ENCODE measurements at regions not wholly inside any gene's neighbourhood (a gene's known extent, or its start where the extent isn't known, plus 50 kb on each side); places are given as distances from the start of the nearest gene placed in this dataset.
"Not testable (repeated sequence)": the region's sequence is repeated elsewhere in the genome, so short reads cannot be mapped to it uniquely, and the experiment has no call there.

DNA sequence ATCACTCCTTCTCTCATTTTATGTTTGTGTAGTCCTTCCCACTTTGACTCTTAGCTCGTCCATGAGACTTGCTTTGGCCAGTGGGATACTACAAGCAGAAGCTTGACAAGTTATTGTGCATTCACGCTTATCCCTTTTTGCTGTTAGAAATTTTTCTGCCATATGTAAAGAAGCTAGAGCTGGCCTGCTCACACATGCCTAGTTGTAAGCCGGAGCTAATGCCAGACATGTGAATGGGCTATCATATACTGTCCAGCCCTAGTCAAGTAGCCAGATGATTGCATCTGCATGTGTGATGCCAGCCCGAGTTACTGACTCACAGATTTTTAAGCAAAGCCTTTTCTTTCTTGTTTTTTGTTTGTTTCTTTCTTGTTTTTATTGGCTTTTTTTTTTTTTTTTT lies 460.7 kb downstream of the TDRD3 start:
- Histone ChIP-seq H3K36me3 (ENCODE audit: insufficient read depth, low read length) (no peaks in the 10 kb centered on the region), H2AFZ (ENCODE audit: low read length, unreplicated experiment) (no peak overlapping the region), H3K27ac (ENCODE audit: low read depth, low read length) (no peak overlapping the region), H3K27me3 (ENCODE audit: insufficient read depth, low read length) (no peaks in the 10 kb centered on the region), H3K79me2 (ENCODE audit: control insufficient read depth, insufficient read depth, low read length, unreplicated experiment) (no peaks in the 10 kb centered on the region), H3K4me3 (ENCODE audit: low read depth, low read length) (no peak overlapping the region), H3K4me1 (ENCODE audit: control insufficient read depth, insufficient read depth, low read length, unreplicated experiment) (no peaks in the 10 kb centered on the region)

DNA sequence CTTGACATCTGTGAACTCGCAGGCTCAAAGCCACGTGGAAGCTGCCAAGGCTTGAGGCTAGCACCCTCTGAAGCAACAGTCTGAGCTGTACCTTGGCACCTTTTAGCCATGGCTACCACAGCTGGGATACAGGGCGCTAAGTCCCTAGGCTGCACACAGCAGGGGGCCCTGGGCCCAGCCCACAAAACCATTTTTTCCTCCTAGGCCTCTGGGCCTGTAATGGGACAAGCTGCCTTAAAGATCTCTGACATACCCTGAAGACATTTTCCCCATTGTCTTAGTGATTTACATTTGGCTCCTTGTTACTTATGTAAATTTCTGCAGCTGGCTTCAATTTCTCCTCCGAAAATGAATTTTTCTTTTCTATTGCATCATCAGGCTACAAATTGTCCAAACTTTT lies 455.9 kb downstream of the TDRD3 start:
- Histone ChIP-seq H2AFZ (ENCODE audit: low read length, unreplicated experiment) (no peak overlapping the region), H3K4me1 (ENCODE audit: control insufficient read depth, insufficient read depth, low read length, unreplicated experiment) (no peaks in the 10 kb centered on the region), H3K27ac (ENCODE audit: low read depth, low read length) (no peak overlapping the region), H3K36me3 (ENCODE audit: insufficient read depth, low read length) (no peaks in the 10 kb centered on the region), H3K79me2 (ENCODE audit: control insufficient read depth, insufficient read depth, low read length, unreplicated experiment) (no peaks in the 10 kb centered on the region), H3K4me3 (ENCODE audit: low read depth, low read length) (no peak overlapping the region), H3K27me3 (ENCODE audit: insufficient read depth, low read length) (no peaks in the 10 kb centered on the region)

DNA sequence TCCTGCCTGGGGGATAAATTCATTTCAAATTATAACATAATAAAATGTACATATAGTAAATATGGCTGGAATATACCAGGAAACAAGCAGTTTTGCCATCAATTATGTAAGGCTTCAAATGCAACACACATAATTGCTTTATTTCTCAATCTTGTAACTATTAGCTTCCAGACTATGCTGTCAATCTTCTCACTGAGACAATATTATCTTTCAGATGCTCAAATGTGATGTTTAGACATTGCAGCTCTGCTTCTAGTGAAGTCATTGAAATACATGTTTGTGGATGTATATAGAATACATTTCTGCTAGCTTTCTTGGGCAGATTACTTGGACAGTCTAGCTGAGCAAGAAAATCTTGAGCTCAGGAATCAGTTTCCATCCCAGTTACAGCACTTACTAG lies 454.4 kb downstream of the TDRD3 start:
- H2AFZ ChIP-seq (ENCODE audit: low read length, unreplicated experiment), result no peak overlapping the region
- no peak overlapping the region for H3K27ac ChIP-seq (ENCODE audit: low read depth, low read length)
- no peaks in the 10 kb centered on the region for H3K4me1 ChIP-seq (ENCODE audit: control insufficient read depth, insufficient read depth, low read length, unreplicated experiment)
- no peaks in the 10 kb centered on the region for H3K79me2 ChIP-seq (ENCODE audit: control insufficient read depth, insufficient read depth, low read length, unreplicated experiment)
- H3K4me3 ChIP-seq (ENCODE audit: low read depth, low read length), result no peak overlapping the region
- no peaks in the 10 kb centered on the region for H3K27me3 ChIP-seq (ENCODE audit: insufficient read depth, low read length)
- no peaks in the 10 kb centered on the region for H3K36me3 ChIP-seq (ENCODE audit: insufficient read depth, low read length)

DNA sequence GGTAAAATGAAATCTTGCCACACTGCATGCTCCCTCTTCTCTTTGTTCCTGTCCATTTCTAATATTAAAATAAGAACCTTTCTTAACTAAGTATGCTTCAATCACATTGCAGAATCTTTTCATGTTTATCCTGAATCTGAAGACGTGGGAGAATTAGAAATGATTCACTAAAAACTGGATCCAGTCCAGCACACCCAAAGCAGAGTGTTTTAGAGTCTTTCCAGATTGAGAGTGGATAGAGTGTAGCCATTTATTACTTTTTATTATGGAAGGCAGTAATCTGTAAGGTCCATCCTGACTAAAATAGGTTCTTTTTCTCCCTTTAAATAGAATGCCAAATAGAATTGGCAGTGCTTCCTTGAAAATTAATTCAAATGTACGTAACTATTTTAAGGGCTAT lies 453.5 kb downstream of the TDRD3 start:
- no peaks in the 10 kb centered on the region for H3K4me1 ChIP-seq (ENCODE audit: control insufficient read depth, insufficient read depth, low read length, unreplicated experiment)
- H3K79me2 ChIP-seq (ENCODE audit: control insufficient read depth, insufficient read depth, low read length, unreplicated experiment), result no peaks in the 10 kb centered on the region
- H3K27me3 ChIP-seq (ENCODE audit: insufficient read depth, low read length), result no peaks in the 10 kb centered on the region
- H2AFZ ChIP-seq (ENCODE audit: low read length, unreplicated experiment), result no peak overlapping the region
- H3K27ac ChIP-seq (ENCODE audit: low read depth, low read length), result no peak overlapping the region
- no peaks in the 10 kb centered on the region for H3K36me3 ChIP-seq (ENCODE audit: insufficient read depth, low read length)
- H3K4me3 ChIP-seq (ENCODE audit: low read depth, low read length), result no peak overlapping the region

DNA sequence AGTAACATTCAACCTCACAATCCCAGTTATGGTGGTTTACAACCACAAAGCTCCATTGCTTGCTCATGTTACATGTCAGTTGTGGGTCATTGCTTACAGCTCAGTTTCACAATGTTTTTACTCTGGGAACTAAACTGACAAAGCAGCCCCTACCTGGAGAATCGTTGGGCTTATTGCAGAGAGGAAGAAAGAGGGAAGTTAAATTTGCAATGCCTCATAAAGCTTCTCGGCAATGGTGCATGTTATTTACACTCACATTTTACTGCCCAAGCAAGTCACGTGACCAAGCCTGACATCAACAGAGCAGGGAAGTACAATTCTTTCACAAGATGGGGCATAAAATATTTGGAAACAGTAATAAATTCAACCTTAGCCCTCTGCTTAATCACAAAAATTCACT lies 441.6 kb downstream of the TDRD3 start:
- Histone ChIP-seq H2AFZ (ENCODE audit: low read length, unreplicated experiment) (no peak overlapping the region), H3K4me3 (ENCODE audit: low read depth, low read length) (no peak overlapping the region), H3K36me3 (ENCODE audit: insufficient read depth, low read length) (no peaks in the 10 kb centered on the region), H3K27ac (ENCODE audit: low read depth, low read length) (no peak overlapping the region), H3K27me3 (ENCODE audit: insufficient read depth, low read length) (no peaks in the 10 kb centered on the region), H3K4me1 (ENCODE audit: control insufficient read depth, insufficient read depth, low read length, unreplicated experiment) (no peaks in the 10 kb centered on the region), H3K79me2 (ENCODE audit: control insufficient read depth, insufficient read depth, low read length, unreplicated experiment) (no peaks in the 10 kb centered on the region)

DNA sequence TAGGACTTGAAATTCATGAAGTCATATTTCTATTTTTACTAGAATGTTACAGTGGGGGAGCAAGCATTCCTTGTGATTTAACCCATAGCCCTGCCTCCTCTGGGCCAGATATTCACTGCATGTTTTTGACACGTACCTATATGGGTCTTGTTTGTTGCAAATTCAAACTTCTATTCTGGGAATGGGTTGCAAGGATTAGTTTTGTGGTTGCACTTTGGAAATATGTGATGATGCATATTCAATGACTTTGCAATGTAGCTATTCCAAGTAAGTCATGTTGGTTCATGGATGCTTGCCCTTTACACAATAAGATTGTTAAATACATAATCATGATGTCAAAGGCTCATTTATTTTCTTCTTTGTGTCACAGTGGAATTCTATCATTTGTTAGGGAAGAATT lies 440.8 kb downstream of the TDRD3 start:
- Histone ChIP-seq H3K27ac (ENCODE audit: low read depth, low read length) (no peak overlapping the region), H2AFZ (ENCODE audit: low read length, unreplicated experiment) (no peak overlapping the region), H3K4me3 (ENCODE audit: low read depth, low read length) (no peak overlapping the region), H3K4me1 (ENCODE audit: control insufficient read depth, insufficient read depth, low read length, unreplicated experiment) (no peaks in the 10 kb centered on the region), H3K27me3 (ENCODE audit: insufficient read depth, low read length) (no peaks in the 10 kb centered on the region), H3K79me2 (ENCODE audit: control insufficient read depth, insufficient read depth, low read length, unreplicated experiment) (no peaks in the 10 kb centered on the region), H3K36me3 (ENCODE audit: insufficient read depth, low read length) (no peaks in the 10 kb centered on the region)

DNA sequence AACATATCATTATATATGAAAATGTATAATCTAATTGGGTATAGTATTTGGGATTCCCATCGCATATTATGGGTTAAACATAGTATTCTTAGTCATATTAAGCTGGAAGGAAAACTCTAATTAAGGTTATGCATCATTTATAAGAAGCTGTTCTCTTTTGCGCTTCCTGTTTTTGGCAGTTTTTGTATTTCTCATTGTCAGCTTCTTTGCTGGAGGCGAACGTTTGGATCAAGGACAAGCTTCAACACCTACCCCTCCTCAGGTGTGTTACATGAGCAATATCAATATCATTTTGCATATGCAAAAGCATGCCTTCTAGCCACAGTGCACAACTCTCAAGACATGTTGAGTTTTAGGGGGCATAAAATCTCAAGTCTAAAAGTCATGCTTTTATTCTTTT lies 439.8 kb downstream of the TDRD3 start:
- H3K36me3 ChIP-seq (ENCODE audit: insufficient read depth, low read length), result no peaks in the 10 kb centered on the region
- no peak overlapping the region for H3K27ac ChIP-seq (ENCODE audit: low read depth, low read length)
- H2AFZ ChIP-seq (ENCODE audit: low read length, unreplicated experiment), result no peak overlapping the region
- no peak overlapping the region for H3K4me3 ChIP-seq (ENCODE audit: low read depth, low read length)
- H3K79me2 ChIP-seq (ENCODE audit: control insufficient read depth, insufficient read depth, low read length, unreplicated experiment), result no peaks in the 10 kb centered on the region
- no peaks in the 10 kb centered on the region for H3K4me1 ChIP-seq (ENCODE audit: control insufficient read depth, insufficient read depth, low read length, unreplicated experiment)
- H3K27me3 ChIP-seq (ENCODE audit: insufficient read depth, low read length), result no peaks in the 10 kb centered on the region

DNA sequence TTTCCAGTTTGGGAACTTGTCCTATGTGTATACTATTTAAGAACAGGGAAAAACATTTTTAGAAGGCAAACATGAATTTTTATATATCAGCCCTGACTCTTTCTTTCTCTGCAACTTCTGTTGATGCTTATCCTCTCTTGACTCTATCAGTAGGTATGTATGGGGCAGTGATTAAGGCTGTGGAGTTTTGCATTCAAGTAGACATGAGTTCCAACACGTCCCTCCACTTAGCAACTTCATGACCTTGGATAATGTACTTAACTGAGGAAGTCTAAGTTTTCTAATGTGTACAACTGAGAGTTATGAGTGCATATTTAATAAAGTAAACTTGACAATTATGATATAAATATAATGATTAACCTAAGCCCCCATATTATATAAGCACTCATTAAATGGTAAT lies 414.6 kb downstream of the TDRD3 start:
- H3K27ac ChIP-seq (ENCODE audit: low read depth, low read length), result no peak overlapping the region
- no peaks in the 10 kb centered on the region for H3K36me3 ChIP-seq (ENCODE audit: insufficient read depth, low read length)
- no peaks in the 10 kb centered on the region for H3K79me2 ChIP-seq (ENCODE audit: control insufficient read depth, insufficient read depth, low read length, unreplicated experiment)
- H3K4me3 ChIP-seq (ENCODE audit: low read depth, low read length), result no peak overlapping the region
- H3K4me1 ChIP-seq (ENCODE audit: control insufficient read depth, insufficient read depth, low read length, unreplicated experiment), result no peaks in the 10 kb centered on the region
- H2AFZ ChIP-seq (ENCODE audit: low read length, unreplicated experiment), result no peak overlapping the region
- H3K27me3 ChIP-seq (ENCODE audit: insufficient read depth, low read length), result no peaks in the 10 kb centered on the region

DNA sequence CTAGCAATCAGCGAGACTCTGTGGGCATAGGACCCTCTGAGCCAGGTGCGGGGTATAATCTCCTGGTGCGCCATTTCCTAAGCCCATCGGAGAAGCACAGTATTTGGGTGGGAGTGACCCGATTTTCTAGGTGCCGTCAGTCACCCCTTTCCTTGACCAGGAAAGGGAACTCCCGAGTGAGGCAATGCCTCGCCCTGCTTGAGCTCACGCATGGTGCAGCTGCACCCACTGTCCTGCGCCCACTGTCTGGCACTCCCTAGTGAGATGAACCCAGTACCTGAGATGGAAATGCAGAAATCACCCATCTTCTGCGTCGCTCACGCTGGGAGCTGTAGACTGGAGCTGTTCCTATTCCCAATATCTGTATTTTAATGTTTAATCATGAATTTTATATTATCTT lies 408.6 kb downstream of the TDRD3 start:
- H3K27ac ChIP-seq (ENCODE audit: low read depth, low read length); H3K79me2 ChIP-seq (ENCODE audit: control insufficient read depth, insufficient read depth, low read length, unreplicated experiment); H3K4me1 ChIP-seq (ENCODE audit: control insufficient read depth, insufficient read depth, low read length, unreplicated experiment); H3K36me3 ChIP-seq (ENCODE audit: insufficient read depth, low read length); H3K4me3 ChIP-seq (ENCODE audit: low read depth, low read length); H3K27me3 ChIP-seq (ENCODE audit: insufficient read depth, low read length); H2AFZ ChIP-seq (ENCODE audit: low read length, unreplicated experiment): not testable (repeated sequence)

DNA sequence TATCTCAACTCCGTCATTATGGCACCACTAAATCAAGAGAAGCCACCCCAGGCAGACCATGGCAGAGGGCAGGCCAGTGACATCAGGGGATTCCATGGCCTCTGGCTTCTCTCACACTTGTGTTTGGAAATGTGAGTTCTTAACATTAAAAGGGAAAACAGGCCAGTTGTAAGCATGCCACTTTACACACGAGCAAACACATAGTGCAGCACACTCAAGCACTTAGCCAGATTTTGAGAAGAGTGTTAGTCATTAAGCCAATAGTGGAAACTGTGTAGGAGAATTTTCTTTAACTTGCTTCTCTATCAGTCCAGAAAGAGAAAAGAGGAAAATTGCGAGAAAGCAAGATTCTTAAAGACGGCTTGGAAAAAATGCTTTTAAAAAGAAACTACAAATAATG lies 401.5 kb downstream of the TDRD3 start:
- Histone ChIP-seq H3K27ac (ENCODE audit: low read depth, low read length) (no peak overlapping the region), H2AFZ (ENCODE audit: low read length, unreplicated experiment) (no peak overlapping the region), H3K4me3 (ENCODE audit: low read depth, low read length) (no peak overlapping the region), H3K4me1 (ENCODE audit: control insufficient read depth, insufficient read depth, low read length, unreplicated experiment) (no peaks in the 10 kb centered on the region), H3K36me3 (ENCODE audit: insufficient read depth, low read length) (no peaks in the 10 kb centered on the region), H3K27me3 (ENCODE audit: insufficient read depth, low read length) (no peaks in the 10 kb centered on the region), H3K79me2 (ENCODE audit: control insufficient read depth, insufficient read depth, low read length, unreplicated experiment) (no peaks in the 10 kb centered on the region)

DNA sequence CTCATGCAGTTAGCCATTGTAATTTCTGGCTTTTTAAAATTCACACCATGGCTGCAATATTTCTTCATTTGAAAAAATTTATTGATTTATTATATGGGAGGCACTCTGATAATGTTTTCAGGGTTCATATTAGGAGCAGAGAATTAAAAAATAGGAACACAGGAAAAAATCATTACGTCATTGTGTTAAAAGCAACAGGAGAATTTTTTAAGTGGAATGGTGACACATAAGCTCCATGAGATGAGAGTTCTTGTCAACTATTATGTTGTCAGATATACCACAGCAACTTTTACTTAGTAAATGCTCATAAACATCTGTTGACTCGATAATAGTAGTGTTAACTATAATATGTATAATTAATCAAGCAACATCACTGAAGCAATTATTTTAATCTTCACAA lies 400.1 kb downstream of the TDRD3 start:
- Histone ChIP-seq H3K36me3 (ENCODE audit: insufficient read depth, low read length) (no peaks in the 10 kb centered on the region), H3K4me3 (ENCODE audit: low read depth, low read length) (no peak overlapping the region), H3K4me1 (ENCODE audit: control insufficient read depth, insufficient read depth, low read length, unreplicated experiment) (no peaks in the 10 kb centered on the region), H3K27ac (ENCODE audit: low read depth, low read length) (no peak overlapping the region), H3K27me3 (ENCODE audit: insufficient read depth, low read length) (no peaks in the 10 kb centered on the region), H2AFZ (ENCODE audit: low read length, unreplicated experiment) (no peak overlapping the region), H3K79me2 (ENCODE audit: control insufficient read depth, insufficient read depth, low read length, unreplicated experiment) (no peaks in the 10 kb centered on the region)

DNA sequence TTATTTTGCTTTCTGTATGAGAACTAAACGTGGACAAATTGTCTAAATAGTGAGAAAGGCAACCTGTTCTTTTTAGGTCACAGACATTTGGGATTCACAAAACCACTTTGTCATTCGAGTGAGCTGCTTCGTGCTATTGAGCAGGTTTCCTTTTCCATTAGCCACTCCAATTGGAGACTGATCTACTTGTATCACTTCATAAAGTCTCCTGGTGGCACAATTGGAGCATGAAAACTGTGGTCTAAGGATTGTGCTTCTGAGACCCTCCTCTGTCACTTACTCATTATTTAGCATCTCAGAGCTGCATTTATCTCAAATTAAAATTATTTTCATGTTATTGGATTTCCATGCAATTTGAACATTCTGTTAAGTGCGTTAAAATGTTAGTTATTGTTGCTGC lies 397.7 kb downstream of the TDRD3 start:
- H3K4me1 ChIP-seq (ENCODE audit: control insufficient read depth, insufficient read depth, low read length, unreplicated experiment), result no peaks in the 10 kb centered on the region
- no peak overlapping the region for H3K27ac ChIP-seq (ENCODE audit: low read depth, low read length)
- H3K36me3 ChIP-seq (ENCODE audit: insufficient read depth, low read length), result no peaks in the 10 kb centered on the region
- H3K27me3 ChIP-seq (ENCODE audit: insufficient read depth, low read length), result no peaks in the 10 kb centered on the region
- no peak overlapping the region for H2AFZ ChIP-seq (ENCODE audit: low read length, unreplicated experiment)
- H3K79me2 ChIP-seq (ENCODE audit: control insufficient read depth, insufficient read depth, low read length, unreplicated experiment), result no peaks in the 10 kb centered on the region
- H3K4me3 ChIP-seq (ENCODE audit: low read depth, low read length), result no peak overlapping the region
